ENCODE measurements at regions not wholly inside any gene's neighbourhood (a gene's known extent, or its start where the extent isn't known, plus 50 kb on each side); places are given as distances from the start of the nearest gene placed in this dataset.
"Not testable (repeated sequence)": the region's sequence is repeated elsewhere in the genome, so short reads cannot be mapped to it uniquely, and the experiment has no call there.

DNA sequence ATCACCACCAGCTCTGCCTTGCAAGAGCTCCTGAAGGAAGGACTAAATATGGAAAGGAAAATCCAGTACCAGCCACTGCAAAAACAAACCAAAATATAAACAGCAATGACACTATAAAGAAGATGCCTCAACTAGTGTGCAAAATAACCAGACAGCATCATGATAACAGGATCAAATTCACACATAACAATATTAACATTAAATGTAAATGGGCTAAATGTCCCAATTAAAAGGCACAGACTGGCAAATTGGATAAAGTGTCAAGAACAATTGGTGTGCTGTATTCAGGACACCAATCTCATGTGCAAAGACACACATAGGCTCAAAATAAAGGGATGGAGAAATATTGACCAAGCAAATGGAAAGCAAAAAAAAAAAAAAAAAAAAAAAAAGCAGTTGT is 629.8 kb downstream of the CETN3 start:
- TF ChIP-seq, protein P1, sequence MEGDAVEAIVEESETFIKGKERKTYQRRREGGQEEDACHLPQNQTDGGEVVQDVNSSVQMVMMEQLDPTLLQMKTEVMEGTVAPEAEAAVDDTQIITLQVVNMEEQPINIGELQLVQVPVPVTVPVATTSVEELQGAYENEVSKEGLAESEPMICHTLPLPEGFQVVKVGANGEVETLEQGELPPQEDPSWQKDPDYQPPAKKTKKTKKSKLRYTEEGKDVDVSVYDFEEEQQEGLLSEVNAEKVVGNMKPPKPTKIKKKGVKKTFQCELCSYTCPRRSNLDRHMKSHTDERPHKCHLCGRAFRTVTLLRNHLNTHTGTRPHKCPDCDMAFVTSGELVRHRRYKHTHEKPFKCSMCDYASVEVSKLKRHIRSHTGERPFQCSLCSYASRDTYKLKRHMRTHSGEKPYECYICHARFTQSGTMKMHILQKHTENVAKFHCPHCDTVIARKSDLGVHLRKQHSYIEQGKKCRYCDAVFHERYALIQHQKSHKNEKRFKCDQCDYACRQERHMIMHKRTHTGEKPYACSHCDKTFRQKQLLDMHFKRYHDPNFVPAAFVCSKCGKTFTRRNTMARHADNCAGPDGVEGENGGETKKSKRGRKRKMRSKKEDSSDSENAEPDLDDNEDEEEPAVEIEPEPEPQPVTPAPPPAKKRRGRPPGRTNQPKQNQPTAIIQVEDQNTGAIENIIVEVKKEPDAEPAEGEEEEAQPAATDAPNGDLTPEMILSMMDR (IDR thresholded peaks at IDR 0.05; ENCODE audit: insufficient read depth, low read depth, low read length) = not testable (repeated sequence)
- not testable (repeated sequence) for TF ChIP-seq EZH2 (IDR thresholded peaks at IDR 0.05; ENCODE audit: insufficient read depth, low read length)
